Activated gamma-delta T cell treated with Interleukin-2 at 50 U/mL for 16 hours (primary cell): ENCODE measurements at regions not wholly inside any gene's neighbourhood (a gene's known extent, or its start where the extent isn't known, plus 50 kb on each side); places are given as distances from the start of the nearest gene placed in this dataset.
"Not testable (repeated sequence)": the region's sequence is repeated elsewhere in the genome, so short reads cannot be mapped to it uniquely, and the experiment has no call there.

Source experiments
- DNase-seq: peaks from one replicate; pipeline ENCODE4 v3.0.0-alpha.2; 2020

DNA sequence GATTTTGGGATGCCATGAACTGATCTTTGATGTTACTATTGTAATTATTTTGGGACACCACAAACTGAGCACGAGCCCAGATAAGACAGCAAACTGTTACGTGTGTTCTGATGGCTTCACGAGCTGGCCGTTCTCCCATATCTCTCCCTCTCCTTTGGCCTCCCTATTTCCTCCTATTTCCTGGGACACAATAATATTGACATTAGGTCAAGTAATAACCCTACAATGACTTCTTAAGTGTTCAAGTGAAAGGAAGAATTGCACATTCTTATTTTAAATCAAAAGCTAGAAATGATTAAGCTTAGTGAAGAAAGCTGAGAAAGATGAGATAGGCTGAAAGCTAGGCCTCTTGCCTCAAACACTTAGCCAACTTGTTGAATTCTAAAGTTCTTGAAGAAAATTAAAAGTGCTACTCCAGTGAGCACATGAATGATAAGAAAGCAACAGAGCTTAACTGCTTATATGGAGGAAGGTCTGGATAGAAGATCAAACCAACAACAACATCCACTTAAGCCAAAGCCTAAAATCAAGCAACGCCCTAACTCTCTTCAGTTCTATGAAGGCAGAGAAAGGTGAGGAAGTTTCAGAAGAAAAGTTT lies 247.1 kb downstream of the LRRC70 start:
- DNase-seq: no peak

DNA sequence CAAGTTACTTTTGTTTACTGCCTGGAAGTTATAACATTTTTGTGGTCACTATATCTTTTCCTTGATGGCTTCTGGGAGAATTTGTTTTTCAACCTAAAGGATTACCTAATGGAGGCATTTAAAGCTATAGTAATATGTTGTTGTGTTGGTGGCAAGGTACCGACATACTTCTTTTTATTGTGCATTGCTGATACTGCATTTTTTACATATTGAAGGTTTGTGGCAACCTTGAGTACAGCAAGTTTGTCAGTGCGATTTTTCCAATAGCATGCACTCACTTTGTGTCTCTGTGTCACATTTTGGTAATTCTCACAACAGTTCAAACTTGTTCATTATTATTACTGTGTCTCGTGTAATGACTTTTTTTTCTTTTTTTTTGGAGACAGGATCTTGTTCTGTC lies 246.3 kb downstream of the LRRC70 start:
- no peak for DNase-seq

DNA sequence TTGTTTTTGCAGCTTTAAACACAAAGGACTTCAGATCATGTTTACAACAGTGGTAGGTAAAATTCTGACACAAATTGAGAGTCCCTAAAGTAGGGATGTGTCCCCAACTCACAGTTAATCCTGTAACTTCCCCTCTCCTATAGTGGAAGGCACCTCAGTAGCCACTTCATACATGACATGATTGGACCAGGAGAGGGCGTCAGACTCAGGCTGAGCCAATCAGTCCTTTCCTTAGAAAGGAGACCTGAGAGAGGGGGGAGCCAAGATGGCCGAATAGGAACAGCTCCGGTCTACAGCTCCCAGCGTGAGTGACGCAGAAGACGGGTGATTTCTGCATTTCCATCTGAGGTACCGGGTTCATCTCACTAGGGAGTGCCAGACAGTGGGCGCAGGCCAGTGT lies 238.4 kb downstream of the LRRC70 start:
- not testable (repeated sequence) for DNase-seq

DNA sequence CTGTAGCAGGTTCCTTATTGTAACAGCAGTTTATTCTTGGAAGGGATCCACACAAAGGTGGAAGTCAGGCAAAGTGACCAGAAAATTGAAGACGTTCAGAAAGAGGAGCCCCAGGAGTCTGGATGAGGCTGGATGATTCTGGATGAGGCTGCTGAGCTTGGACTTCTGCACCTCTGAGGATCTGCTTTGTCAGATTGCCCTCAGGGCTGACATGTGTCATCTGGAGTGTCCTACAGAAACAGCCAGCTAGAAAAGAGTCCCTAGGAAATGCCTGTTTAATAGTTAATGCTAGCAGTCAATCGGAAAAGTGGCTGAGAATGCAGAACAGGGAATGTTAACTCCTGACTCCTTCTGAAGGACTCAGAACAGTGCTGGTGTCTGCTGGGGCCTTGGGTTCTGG lies 236.4 kb downstream of the LRRC70 start:
- DNase-seq: no peak

DNA sequence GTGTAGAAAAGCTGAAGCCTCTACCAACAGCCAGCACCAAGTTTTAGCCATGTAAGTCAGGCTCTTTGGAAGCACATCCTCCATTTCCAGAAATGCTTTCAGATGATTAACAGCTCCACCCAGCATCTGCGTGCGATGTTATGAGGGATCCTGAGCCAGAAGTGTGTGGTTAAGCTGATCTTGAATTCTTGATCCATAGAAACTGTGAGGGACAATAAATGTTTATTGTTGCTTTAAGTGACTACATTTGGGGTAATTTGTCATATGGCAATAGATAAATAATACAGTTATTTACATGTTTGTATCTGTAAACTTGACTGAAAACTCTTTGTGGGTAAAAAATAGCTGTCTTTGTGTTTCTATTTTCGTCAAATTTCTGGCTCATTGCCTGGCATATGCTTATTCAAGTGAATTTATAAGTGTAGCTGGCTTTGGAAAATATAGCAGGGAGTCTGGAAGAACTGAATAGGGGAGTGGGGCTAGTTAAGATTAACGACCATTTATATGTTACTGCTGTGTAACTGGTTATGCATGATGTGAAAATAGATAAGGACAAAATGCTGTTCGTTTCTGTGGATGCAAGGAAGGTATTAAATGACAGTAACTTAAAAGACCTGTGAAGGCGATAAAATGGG lies 234.1 kb downstream of the LRRC70 start:
- DNase-seq: no peak

DNA sequence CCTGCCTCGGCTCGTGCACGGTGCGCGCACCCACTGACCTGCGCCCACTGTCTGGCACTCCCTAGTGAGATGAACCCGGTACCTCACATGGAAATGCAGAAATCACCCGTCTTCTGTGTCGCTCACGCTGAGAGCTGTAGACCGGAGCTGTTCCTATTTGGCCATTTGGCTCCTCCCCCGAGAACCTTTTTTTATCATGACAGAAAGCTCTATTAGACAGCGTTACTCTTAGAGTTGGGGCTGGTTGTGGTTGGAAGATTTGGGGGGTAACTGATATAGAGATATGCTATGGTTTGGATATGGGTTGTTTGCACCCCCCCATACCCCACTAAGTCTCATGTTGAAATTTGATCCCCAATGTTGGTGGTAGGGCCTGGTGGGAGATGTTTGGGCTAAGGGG lies 226.2 kb downstream of the LRRC70 start:
- DNase-seq: not testable (repeated sequence)

DNA sequence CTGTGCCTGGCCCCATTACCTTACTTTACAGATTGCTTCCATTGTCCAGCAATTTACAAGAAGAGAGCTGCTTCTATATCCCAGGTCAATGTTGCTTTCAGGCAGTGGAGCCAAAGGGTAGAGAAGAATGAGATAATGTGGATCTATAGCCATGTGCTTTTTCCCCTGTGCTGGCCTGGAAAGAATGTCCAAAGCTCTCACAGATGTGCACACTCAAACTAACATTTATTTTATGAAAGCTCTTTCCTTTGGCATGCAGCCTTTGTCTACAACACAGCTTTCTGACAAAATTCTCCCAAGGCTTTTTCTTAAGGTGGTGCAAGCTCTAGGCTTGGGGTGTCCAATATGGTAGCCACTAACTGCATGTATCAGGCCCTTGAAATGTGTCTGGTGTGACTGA lies 217.3 kb downstream of the LRRC70 start:
- no peak for DNase-seq

DNA sequence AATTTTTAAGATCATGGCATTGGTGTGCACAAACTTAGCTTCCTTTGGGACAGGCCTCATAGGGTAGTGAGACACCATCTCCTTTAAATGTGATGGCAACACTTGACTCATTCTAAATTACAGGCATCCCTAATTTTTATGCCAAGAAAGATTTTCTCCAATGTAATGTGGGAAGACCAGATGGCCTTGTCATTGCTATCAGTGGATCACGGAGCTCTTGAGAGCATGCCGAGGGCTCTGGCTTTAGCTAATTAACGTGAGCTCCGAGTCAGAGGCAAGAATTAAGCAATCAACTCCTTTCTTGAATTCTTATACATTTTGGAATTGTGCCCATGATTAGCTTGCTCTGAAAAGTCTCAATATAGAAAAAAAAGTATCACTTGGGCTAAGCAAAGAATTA lies 215.8 kb downstream of the LRRC70 start:
- no peak for DNase-seq

DNA sequence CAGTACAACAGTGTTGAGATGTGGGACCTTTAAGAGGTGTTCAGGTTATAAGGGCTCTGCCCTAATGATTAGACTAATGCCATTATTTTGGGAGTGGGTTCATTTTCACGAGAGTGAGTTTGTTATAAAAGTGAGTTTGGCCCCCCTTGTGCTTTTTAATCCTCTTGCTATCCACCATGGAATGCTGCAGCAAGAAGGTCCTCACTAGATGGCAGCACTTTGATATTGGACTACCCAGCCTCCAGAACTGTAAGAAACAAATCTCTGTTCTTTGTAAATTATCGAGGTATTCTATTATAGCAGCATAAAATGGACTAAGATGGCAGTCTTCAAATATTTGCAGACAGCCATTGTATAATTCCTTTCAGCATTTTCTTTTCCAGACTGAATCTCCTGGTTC lies 212.4 kb downstream of the LRRC70 start:
- no peak for DNase-seq

DNA sequence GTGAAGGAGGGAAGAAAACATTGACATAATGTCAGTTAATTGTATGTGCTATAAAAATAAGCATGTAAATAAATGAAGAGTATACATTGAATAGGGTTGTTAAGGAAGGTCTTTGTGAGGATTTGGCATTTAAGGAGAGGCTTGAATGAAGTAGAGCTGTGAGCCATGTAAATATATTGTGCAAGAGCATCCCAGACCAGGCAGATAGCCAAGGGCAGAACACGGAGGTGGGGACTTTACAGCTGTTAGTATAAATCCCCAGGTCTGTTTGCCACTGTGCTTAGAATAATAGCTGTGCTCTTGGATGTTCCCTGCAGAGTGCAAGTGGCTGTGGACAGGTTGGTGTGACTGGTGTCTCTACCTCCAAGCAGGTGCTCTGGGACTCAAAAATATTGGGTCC lies 211.7 kb downstream of the LRRC70 start:
- no peak for DNase-seq

DNA sequence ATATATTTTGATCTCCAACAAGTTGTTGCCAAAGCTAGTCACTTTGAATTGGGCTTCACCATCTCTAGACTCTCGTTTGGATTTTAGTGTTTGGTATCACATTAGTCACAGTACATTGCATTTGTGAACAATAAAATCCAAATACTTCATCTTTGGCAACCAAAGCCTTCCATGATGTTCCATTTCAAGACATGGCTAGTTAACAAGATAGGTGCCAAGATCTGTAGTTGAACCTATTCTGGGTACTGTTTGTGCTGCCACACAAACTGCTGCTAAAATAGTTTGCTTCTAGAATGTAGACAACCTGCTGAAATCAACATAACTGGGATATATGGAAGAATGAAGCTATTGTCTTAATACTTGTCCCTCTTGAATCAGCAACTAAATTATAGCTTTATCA lies 207.5 kb downstream of the LRRC70 start:
- DNase-seq: no peak

DNA sequence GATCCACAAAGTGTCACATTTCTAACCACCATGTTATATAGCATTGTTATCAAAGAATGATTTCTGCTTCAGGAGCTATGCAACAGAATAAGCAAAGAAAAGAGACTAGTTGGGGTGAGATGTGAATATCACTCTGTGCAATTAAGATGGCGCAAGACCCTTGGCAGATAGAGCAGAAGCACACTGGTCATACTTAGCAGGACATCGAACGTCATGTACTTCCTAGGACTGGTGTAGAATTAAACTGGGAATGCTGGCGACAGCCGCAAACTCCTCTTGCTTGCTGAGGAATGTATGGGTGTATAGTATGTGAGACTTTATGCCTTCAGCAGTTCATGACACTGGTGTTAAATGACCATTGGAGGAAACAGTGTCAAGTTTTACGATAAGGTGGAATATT lies 207.0 kb downstream of the LRRC70 start:
- no peak for DNase-seq

DNA sequence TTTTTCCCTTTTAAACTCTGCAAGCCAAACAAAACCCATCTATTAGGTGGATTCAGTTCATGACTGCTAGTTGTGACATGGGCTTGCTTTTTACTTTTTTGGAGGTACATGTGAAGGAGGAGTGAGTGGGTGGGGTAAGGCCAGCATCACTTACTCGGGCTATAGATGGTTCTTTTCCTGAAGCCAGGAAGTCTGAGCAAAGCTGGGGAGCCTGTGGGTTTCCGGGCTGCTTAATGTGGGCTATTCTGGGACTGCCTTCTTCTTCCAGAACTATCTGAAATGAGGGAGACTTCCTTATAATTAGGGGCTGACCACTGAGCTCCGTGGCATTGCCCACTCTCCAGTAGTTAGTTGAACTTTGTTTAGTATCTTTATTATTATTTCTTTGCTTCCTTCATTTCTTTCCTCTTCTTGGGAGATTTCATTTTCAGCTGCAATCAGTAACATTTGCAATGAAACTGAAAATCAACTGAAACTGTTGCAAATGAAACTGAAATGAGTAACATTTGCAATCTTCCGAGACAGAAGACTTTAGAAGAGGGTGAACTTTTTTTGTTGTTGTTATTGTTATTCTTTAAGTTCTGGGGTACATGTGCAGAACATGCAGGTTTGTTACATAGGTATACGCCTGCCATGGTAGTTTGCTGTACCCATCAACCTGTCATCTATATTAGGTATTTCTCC lies 204.9 kb downstream of the LRRC70 start:
- DNase-seq: no peak

DNA sequence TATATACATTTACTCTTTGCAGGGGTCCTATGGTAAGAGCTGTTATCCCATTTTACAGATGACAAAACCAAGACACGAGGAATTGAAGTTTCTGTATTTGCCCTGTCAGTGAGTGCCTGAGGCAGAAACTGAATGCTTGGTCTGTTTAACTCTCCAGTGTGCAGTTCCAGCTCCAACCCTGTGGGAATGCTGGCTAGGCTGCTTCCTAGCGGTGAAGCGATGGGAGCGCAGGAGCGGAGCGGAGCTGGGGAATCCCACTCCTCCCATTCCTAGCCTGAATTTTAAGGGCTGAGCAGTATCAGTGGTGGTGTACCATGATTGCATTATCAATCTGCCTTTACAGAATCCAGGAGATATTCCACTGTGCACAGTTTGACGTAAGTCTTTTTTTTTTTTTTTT lies 202.3 kb downstream of the LRRC70 start:
- no peak for DNase-seq

DNA sequence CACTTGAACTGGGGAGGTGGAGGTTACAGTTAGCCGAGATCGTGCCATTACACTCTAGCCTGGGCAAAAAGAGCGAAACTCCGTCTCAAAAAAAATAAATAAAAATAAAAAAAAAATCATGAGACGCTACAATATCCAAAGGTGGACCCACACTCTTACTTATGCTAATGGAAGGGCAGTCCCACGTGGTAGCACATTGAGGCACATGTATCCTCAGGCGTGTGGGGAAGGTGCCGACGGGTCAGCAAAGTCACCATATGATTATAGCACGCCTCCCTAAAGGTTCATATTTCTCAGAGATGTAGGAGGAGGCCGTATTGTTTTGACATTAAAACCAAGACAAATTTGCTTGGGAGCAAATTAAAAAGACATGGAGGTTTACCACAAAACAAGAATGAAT lies 201.6 kb downstream of the LRRC70 start:
- no peak for DNase-seq

DNA sequence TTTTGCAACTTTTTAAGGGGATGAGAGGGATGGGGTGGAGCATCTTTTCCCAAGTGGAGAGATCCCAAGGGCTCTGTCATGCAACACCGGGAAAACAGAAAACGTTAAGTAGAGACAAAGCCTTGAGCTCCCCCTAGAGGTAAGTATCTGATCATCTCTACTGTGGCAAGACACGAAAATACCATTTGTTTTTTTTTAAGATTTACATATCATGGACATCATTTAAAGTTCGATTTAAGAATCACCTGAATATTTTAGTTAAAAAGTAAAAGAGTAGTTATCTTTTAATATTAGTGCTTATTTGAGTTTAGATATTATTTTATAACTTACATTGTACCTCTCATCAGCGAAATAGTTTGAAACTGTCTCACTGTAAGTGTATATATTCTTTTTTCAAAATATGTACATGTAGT lies 200.4 kb downstream of the LRRC70 start:
- DNase-seq: no peak

DNA sequence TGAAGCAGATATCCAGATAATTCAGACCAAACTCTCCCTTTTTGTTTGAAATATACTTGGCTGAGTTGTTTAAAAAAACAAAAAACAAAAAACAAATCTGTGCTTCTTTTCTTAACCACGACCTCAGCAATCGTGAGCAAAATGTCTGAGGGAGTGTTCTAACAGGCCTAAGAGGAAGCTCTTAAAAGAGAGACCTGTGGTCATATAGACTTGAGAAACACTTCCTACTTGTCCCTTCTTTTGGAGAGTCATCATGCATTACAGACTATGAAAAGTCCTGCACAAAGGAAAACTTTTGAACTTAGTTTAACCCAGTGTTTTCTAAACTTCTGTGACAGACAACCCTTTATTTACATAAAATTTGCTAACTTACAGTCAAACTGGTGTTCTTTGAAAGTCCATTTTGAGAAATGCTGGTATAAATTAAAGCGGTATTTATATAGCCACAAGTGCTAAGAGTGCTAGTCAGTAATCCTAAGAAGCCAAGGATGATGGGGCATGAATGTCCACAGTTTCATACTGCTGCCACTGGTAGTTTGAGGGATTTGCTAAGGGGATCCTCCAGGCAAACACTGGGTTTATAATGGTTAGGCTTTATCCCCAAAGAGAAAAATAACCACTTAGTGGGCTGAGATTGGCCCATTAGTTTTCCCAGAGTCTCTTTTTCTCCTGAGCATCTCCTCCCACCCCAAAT lies 199.8 kb downstream of the LRRC70 start:
- DNase-seq: no peak

DNA sequence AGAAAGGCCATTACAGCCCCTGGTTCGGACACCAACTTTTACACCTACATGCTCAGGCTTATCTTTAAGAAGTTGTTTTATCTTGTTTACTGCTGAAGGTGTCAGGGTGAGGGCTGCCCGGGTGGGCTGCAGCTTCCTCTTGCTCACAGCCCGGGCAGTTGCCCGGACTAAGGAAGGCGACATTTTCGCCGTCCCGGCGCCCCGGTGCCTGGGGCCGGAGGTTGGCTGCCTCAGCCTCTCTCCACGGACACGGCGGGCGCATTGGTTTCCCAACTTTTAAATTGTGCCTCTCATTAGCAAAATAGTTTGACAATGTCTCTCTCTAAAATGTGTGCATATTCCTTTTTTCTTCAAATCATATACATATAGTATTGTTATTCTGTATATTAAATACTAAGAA lies 198.5 kb downstream of the LRRC70 start:
- not testable (repeated sequence) for DNase-seq

DNA sequence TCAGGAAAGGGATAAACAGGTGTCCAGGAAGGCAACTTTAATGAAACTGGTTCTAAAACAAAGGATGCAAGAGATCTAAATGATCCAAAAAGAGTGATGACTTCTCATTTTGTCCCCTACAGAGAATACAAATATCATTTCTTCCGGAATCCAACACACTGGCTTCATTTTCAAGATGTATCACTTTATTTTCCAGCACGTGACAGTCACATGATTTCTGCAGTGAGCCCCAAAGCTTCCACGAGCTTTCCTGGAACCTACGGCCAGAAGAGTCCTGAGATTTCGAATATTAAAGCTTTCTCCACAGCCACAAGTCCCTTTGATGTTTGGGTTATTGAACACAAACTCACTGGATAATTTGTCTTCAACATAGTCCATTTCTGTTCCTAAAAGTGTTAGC lies 198.0 kb downstream of the LRRC70 start:
- DNase-seq: not testable (repeated sequence)

DNA sequence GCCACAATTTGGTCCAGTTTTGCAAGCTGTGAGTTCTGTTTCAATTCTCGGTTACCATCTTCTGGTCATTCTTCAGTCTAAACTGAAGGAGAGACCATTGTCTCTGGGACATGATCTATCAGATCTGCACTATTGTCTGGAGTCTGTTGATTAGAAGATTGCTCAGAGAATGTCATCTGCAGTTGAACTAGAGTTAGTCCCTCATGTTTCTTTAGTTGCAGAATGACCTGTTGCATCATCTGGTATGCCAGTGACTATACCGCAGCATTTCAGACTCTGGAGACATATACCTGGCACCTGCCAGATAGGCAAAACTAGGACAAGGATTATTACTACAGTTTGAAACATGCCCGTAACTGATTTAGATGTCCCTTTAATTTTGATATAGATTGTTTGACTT lies 194.8 kb downstream of the LRRC70 start:
- no peak for DNase-seq

DNA sequence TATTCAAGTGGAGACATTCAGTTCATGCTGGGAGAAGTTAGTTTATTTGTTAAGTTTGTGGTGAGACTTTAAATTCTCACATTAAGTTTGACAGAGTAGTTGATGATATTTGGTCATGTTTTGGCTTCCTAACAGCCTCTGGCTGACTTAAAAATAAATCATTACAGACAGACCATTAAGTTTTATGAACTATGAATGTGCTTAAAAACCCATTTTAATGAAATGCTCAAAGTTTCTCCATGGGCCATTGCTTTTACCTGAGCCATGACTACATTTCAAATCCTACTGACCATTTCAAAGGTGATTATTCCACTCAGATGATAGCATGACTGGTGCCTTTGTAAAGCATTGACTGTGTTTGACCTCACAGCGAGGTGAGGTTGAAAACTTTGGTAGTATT lies 192.7 kb downstream of the LRRC70 start:
- no peak for DNase-seq

DNA sequence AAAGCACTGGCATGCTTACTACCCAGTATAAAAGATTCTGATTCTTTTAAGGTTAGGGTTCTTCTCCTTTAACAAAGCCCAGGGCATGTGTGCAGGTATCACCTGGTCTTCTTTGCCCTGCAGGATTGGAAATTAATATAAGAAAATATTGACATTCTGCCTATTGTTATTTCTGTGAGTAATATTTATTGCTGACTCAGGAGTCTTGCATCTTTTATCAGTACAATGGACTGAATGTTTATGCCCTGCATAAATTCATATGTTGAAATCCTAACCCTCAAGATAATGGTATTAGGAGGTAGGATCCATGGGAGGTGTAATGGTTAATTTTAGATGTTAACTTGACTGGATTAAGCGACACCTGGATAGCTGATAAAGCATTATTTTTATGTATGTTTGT lies 189.0 kb downstream of the LRRC70 start:
- no peak for DNase-seq

DNA sequence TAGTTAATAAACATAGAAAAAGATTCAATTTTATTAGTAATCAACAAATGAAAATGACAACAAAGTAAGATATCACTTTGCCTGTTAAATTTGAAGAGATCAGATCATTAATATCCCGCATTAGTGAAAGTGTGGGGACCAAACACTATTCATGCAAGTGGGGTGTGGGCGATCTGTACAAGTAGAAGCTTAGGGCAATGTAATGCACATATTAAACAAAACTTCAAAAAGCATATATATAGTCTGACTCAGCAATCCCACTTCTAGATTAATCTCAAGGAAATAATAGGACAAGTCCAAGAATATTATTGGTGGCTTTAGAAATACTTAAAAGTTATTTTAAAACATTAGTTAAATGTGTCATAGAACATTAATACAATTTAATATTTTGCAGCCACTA lies 188.5 kb downstream of the LRRC70 start:
- DNase-seq: no peak

DNA sequence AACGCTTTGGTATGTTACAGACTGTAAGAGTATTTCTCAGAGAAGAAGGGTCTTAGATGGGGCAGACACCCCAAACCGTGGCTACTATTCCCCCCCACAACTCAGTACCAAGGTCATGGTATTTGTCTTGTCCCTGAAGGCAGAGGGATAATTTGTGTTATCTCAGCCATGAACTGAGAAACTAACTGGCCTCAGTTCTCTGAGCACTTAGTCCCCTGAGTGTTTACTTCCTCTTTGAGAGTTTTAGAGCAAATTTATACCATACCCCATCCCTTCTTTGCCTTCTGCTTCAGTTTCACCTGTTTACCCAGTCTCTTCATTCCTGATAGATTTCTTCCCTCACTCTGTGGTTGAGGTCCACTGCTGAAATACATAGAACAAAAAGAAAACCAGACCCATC lies 183.9 kb downstream of the LRRC70 start:
- no peak for DNase-seq
